Epithelial cell of esophagus (primary cell): ENCODE measurements at regions not wholly inside any gene's neighbourhood (a gene's known extent, or its start where the extent isn't known, plus 50 kb on each side); places are given as distances from the start of the nearest gene placed in this dataset.

Experiments used
- DNase-seq: peaks from one replicate; pipeline ENCODE4 v3.0.0; 2010; ENCODE audit warnings: low read depth
- H3K4me3 ChIP-seq: 2 replicates; pipeline ENCODE4 v1.5.1; 2011; ENCODE audit warnings: mild to moderate bottlenecking, low read length, control low read depth
- TF ChIP-seq, protein P1 (sequence below): IDR thresholded peaks from 2 replicates; pipeline ENCODE4 v1.5.1; 2011; ENCODE audit warnings: low read depth, mild to moderate bottlenecking, low read length, control low read depth, inconsistent platforms; ENCODE audit not compliant: insufficient read depth; ENCODE audit errors: missing control alignments

GRCh38 chr11:116173506-116173905, 599.3 kb downstream of the BUD13 start:
- TF ChIP-seq, protein P1, sequence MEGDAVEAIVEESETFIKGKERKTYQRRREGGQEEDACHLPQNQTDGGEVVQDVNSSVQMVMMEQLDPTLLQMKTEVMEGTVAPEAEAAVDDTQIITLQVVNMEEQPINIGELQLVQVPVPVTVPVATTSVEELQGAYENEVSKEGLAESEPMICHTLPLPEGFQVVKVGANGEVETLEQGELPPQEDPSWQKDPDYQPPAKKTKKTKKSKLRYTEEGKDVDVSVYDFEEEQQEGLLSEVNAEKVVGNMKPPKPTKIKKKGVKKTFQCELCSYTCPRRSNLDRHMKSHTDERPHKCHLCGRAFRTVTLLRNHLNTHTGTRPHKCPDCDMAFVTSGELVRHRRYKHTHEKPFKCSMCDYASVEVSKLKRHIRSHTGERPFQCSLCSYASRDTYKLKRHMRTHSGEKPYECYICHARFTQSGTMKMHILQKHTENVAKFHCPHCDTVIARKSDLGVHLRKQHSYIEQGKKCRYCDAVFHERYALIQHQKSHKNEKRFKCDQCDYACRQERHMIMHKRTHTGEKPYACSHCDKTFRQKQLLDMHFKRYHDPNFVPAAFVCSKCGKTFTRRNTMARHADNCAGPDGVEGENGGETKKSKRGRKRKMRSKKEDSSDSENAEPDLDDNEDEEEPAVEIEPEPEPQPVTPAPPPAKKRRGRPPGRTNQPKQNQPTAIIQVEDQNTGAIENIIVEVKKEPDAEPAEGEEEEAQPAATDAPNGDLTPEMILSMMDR = no peak
- H3K4me3 ChIP-seq = no peak overlapping the region
- no peak for DNase-seq

DNA sequence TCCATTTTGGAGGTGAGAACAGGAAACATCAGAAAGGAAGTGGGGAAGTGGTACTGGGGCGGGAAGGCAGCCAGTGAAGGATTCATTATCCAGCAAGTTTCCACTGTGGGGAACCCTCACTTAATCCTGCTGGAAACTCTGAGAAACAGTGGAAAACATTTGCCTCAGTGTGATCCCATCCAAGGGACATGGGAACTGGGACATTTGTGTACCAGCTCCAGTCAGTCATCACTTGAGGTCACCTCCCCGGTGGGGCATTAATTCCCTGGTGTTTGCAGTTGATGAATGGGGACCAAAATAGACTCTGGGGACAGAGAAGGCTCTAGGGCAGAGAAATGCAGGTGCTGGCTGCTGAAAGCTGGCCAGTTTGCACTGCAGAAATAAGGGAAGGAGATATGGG, 599.9 kb downstream of the BUD13 start:
- TF ChIP-seq, protein P1 = no peak
- no peak overlapping the region for H3K4me3 ChIP-seq
- DNase-seq = no peak

GRCh38 chr11:116172156-116172555, 600.6 kb downstream of the BUD13 start:
- no peak for DNase-seq
- H3K4me3 ChIP-seq = no peak overlapping the region
- TF ChIP-seq, protein P1 = no peak

GRCh38 chr11:116171271-116172140, 601.3 kb downstream of the BUD13 start:
- H3K4me3 ChIP-seq = no peak overlapping the region
- no peak for DNase-seq
- TF ChIP-seq, protein P1 = no peak

GRCh38 chr11:116170526-116171120, 602.2 kb downstream of the BUD13 start:
- DNase-seq = no peak
- TF ChIP-seq, protein P1 = no peak
- H3K4me3 ChIP-seq = no peak overlapping the region

- no peak for DNase-seq
- H3K4me3 ChIP-seq = no peak overlapping the region
- TF ChIP-seq, protein P1 = no peak
These were observed 603.0 kb downstream of the BUD13 start for GRCh38 chr11:116169776-116170175.
